ENCODE measurements at regions not wholly inside any gene's neighbourhood (a gene's known extent, or its start where the extent isn't known, plus 50 kb on each side); places are given as distances from the start of the nearest gene placed in this dataset.

- no CpG with 5 or more reads among the region's 6 CpGs for WGBS (ENCODE audit: extremely low coverage, insufficient coverage, insufficient read length)
- no peak overlapping the region for H2BK12ac ChIP-seq (ENCODE audit: low read length)
- H4K91ac ChIP-seq (ENCODE audit: low read depth, low read length): no peak overlapping the region
- H4K12ac ChIP-seq (ENCODE audit: low read depth, low read length): no peak overlapping the region
- no peak overlapping the region for H2AFZ ChIP-seq (ENCODE audit: insufficient read depth, low read length, poor library complexity)
- no peaks in the 10 kb centered on the region for H3K79me2 ChIP-seq (ENCODE audit: control insufficient read depth, insufficient read depth, low read length, poor library complexity)
- no peak overlapping the region for H4K8ac ChIP-seq (ENCODE audit: low read depth, low read length)
- no peak overlapping the region for H3K23ac ChIP-seq (ENCODE audit: low read length)
- no peak overlapping the region for H3K27ac ChIP-seq (ENCODE audit: low read depth, low read length)
- no peaks in the 10 kb centered on the region for H3K4me1 ChIP-seq (ENCODE audit: control insufficient read depth in 1 of 2, insufficient read depth in 2 of 2, low read length in 2 of 2)
- no peak overlapping the region for H3K14ac ChIP-seq (ENCODE audit: low read length)
- H3K79me1 ChIP-seq (ENCODE audit: low read length): no peaks in the 10 kb centered on the region
- no peak overlapping the region for H3K9ac ChIP-seq (ENCODE audit: low read length)
- no peaks in the 10 kb centered on the region for H3K36me3 ChIP-seq (ENCODE audit: control insufficient read depth in 1 of 2, insufficient read depth in 2 of 2, low read length in 2 of 2)
- H2AK5ac ChIP-seq (ENCODE audit: low read length): no peak overlapping the region
- no peak for DNase-seq
- H2BK120ac ChIP-seq (ENCODE audit: insufficient read depth, low read length, poor library complexity): no peak overlapping the region
- H3K4me2 ChIP-seq (ENCODE audit: low read length): no peak overlapping the region
- H3K18ac ChIP-seq (ENCODE audit: low read length): no peak overlapping the region
- H3K27me3 ChIP-seq (ENCODE audit: insufficient read depth, low read length): no peaks in the 10 kb centered on the region
- H2BK5ac ChIP-seq (ENCODE audit: low read depth, low read length, poor library complexity): no peak overlapping the region
- no peaks in the 10 kb centered on the region for H3K9me3 ChIP-seq (ENCODE audit: insufficient read depth, low read depth, low read length)
- H3K4ac ChIP-seq (ENCODE audit: low read depth, low read length): no peak overlapping the region
- no peak overlapping the region for H3K4me3 ChIP-seq (ENCODE audit: low read depth, low read length)
Measured at GRCh38 chr10:8489823-8490222, 435.3 kb downstream of the GATA3 start.

GRCh38 chr10:8498290-8498689 is 443.8 kb downstream of the GATA3 start:
- H2AK5ac ChIP-seq (ENCODE audit: low read length): no peak overlapping the region
- H2BK5ac ChIP-seq (ENCODE audit: low read depth, low read length, poor library complexity): no peak overlapping the region
- no peak overlapping the region for H3K27ac ChIP-seq (ENCODE audit: low read depth, low read length)
- WGBS (ENCODE audit: extremely low coverage, insufficient coverage, insufficient read length): no CpG with 5 or more reads among the region's 1 CpG
- no peaks in the 10 kb centered on the region for H3K4me1 ChIP-seq (ENCODE audit: control insufficient read depth in 1 of 2, insufficient read depth in 2 of 2, low read length in 2 of 2)
- H3K27me3 ChIP-seq (ENCODE audit: insufficient read depth, low read length): no peaks in the 10 kb centered on the region
- H3K4me3 ChIP-seq (ENCODE audit: low read depth, low read length): no peak overlapping the region
- H3K36me3 ChIP-seq (ENCODE audit: control insufficient read depth in 1 of 2, insufficient read depth in 2 of 2, low read length in 2 of 2): no peaks in the 10 kb centered on the region
- no peak overlapping the region for H2AFZ ChIP-seq (ENCODE audit: insufficient read depth, low read length, poor library complexity)
- H3K14ac ChIP-seq (ENCODE audit: low read length): no peak overlapping the region
- no peak overlapping the region for H3K23ac ChIP-seq (ENCODE audit: low read length)
- H4K91ac ChIP-seq (ENCODE audit: low read depth, low read length): no peak overlapping the region
- no peak overlapping the region for H3K18ac ChIP-seq (ENCODE audit: low read length)
- H2BK120ac ChIP-seq (ENCODE audit: insufficient read depth, low read length, poor library complexity): no peak overlapping the region
- no peak overlapping the region for H3K9ac ChIP-seq (ENCODE audit: low read length)
- no peak overlapping the region for H3K4ac ChIP-seq (ENCODE audit: low read depth, low read length)
- no peak overlapping the region for H4K8ac ChIP-seq (ENCODE audit: low read depth, low read length)
- H2BK12ac ChIP-seq (ENCODE audit: low read length): no peak overlapping the region
- H3K79me1 ChIP-seq (ENCODE audit: low read length): no peaks in the 10 kb centered on the region
- H3K9me3 ChIP-seq (ENCODE audit: insufficient read depth, low read depth, low read length): no peaks in the 10 kb centered on the region
- H3K79me2 ChIP-seq (ENCODE audit: control insufficient read depth, insufficient read depth, low read length, poor library complexity): no peaks in the 10 kb centered on the region
- DNase-seq: no peak
- no peak overlapping the region for H3K4me2 ChIP-seq (ENCODE audit: low read length)
- H4K12ac ChIP-seq (ENCODE audit: low read depth, low read length): no peak overlapping the region

DNA sequence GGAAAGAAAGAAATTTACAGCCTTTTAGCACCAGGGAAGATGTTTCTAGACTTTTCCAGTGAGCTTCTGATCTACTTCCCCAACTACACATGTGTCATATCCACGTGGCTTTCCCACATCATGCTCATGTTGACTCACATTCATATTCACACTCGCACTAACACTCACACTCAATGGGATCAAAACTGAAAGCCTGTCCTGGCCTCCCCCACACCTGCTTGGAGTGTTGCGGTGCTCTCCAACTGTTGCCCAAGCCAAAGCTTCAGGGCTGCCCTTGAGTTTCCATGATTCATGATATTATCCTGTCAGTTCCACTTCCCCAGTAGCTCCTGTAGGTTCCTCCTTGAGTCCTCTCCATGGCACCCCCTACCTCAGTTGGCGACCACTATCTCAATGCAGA is 444.4 kb downstream of the GATA3 start:
- Histone ChIP-seq H3K36me3 (ENCODE audit: control insufficient read depth in 1 of 2, insufficient read depth in 2 of 2, low read length in 2 of 2) (no peaks in the 10 kb centered on the region), H3K18ac (ENCODE audit: low read length) (no peak overlapping the region), H3K4ac (ENCODE audit: low read depth, low read length) (no peak overlapping the region), H3K9me3 (ENCODE audit: insufficient read depth, low read depth, low read length) (no peaks in the 10 kb centered on the region), H2BK5ac (ENCODE audit: low read depth, low read length, poor library complexity) (no peak overlapping the region), H4K12ac (ENCODE audit: low read depth, low read length) (no peak overlapping the region), H2BK12ac (ENCODE audit: low read length) (no peak overlapping the region), H2BK120ac (ENCODE audit: insufficient read depth, low read length, poor library complexity) (no peak overlapping the region), H3K79me2 (ENCODE audit: control insufficient read depth, insufficient read depth, low read length, poor library complexity) (no peaks in the 10 kb centered on the region), H3K4me2 (ENCODE audit: low read length) (no peak overlapping the region), H3K23ac (ENCODE audit: low read length) (no peak overlapping the region), H4K8ac (ENCODE audit: low read depth, low read length) (no peak overlapping the region), H2AK5ac (ENCODE audit: low read length) (no peak overlapping the region), H4K91ac (ENCODE audit: low read depth, low read length) (no peak overlapping the region), H3K14ac (ENCODE audit: low read length) (no peak overlapping the region), H2AFZ (ENCODE audit: insufficient read depth, low read length, poor library complexity) (no peak overlapping the region), H3K4me1 (ENCODE audit: control insufficient read depth in 1 of 2, insufficient read depth in 2 of 2, low read length in 2 of 2) (no peaks in the 10 kb centered on the region), H3K9ac (ENCODE audit: low read length) (no peak overlapping the region), H3K27me3 (ENCODE audit: insufficient read depth, low read length) (no peaks in the 10 kb centered on the region), H3K27ac (ENCODE audit: low read depth, low read length) (no peak overlapping the region), H3K79me1 (ENCODE audit: low read length) (no peaks in the 10 kb centered on the region), H3K4me3 (ENCODE audit: low read depth, low read length) (no peak overlapping the region)
- WGBS (ENCODE audit: extremely low coverage, insufficient coverage, insufficient read length): no CpG with 5 or more reads among the region's 4 CpGs
- no peak for DNase-seq

DNA sequence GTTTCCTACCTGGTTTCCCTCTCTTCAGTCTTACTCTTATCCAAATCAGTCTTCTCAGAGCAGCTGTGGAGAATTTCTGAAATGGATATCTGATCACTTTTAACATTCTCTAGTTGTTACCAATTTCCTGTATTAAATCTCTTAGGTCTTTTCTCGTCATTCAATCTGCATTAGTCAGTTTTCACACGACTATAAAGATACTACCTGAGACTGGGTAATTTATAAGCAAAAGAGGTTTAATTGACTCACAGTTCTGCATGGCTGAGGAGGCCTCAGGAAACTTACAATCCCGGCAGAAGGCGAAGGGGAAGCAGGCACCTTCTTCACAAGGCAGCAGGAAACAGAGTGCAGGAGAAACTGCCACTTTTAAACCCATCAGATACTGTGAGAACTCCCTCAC is 444.8 kb downstream of the GATA3 start:
- Histone ChIP-seq H3K27me3 (ENCODE audit: insufficient read depth, low read length) (no peaks in the 10 kb centered on the region), H3K79me1 (ENCODE audit: low read length) (no peaks in the 10 kb centered on the region), H4K91ac (ENCODE audit: low read depth, low read length) (no peak overlapping the region), H3K4me1 (ENCODE audit: control insufficient read depth in 1 of 2, insufficient read depth in 2 of 2, low read length in 2 of 2) (no peaks in the 10 kb centered on the region), H3K14ac (ENCODE audit: low read length) (no peak overlapping the region), H3K23ac (ENCODE audit: low read length) (no peak overlapping the region), H3K4me3 (ENCODE audit: low read depth, low read length) (no peak overlapping the region), H2BK5ac (ENCODE audit: low read depth, low read length, poor library complexity) (no peak overlapping the region), H2AFZ (ENCODE audit: insufficient read depth, low read length, poor library complexity) (no peak overlapping the region), H3K9ac (ENCODE audit: low read length) (no peak overlapping the region), H3K36me3 (ENCODE audit: control insufficient read depth in 1 of 2, insufficient read depth in 2 of 2, low read length in 2 of 2) (no peaks in the 10 kb centered on the region), H3K9me3 (ENCODE audit: insufficient read depth, low read depth, low read length) (no peaks in the 10 kb centered on the region), H3K4me2 (ENCODE audit: low read length) (no peak overlapping the region), H4K8ac (ENCODE audit: low read depth, low read length) (no peak overlapping the region), H3K27ac (ENCODE audit: low read depth, low read length) (no peak overlapping the region), H3K18ac (ENCODE audit: low read length) (no peak overlapping the region), H2BK12ac (ENCODE audit: low read length) (no peak overlapping the region), H2AK5ac (ENCODE audit: low read length) (no peak overlapping the region), H2BK120ac (ENCODE audit: insufficient read depth, low read length, poor library complexity) (no peak overlapping the region), H3K4ac (ENCODE audit: low read depth, low read length) (no peak overlapping the region), H4K12ac (ENCODE audit: low read depth, low read length) (no peak overlapping the region), H3K79me2 (ENCODE audit: control insufficient read depth, insufficient read depth, low read length, poor library complexity) (no peaks in the 10 kb centered on the region)
- no CpG with 5 or more reads among the region's 4 CpGs for WGBS (ENCODE audit: extremely low coverage, insufficient coverage, insufficient read length)
- DNase-seq: no peak
